GM12878 (cell line): ENCODE measurements at regions not wholly inside any gene's neighbourhood (a gene's known extent, or its start where the extent isn't known, plus 50 kb on each side); places are given as distances from the start of the nearest gene placed in this dataset.

ENCODE experiments used
- ATAC-seq: fragments of 200-7000 bp; cut with Tn5 transposase; 3 replicates; pipeline ENCODE4 v1.9.1; 2020; ENCODE audit warnings: mild to moderate bottlenecking, moderate library complexity
- BruUV-seq: library from RNA; stranded (reverse); fragments of 400-500 nt; replicated peaks from 2 replicates; lab custom pipeline; 2021; lab: Mats Ljungman, UMichigan
- CTCF ChIA-PET: fragments of 300-600 bp; sonication (Branson Sonifier 250); formaldehyde crosslinking; extraction: SDS; loops from one replicate; lab custom pipeline; 2021; ENCODE audit warnings: inconsistent platforms; lab: Yijun Ruan, JAX
- POLR2A ChIA-PET: fragments of 350-600 bp; formaldehyde crosslinking; extraction: SDS; loops from one replicate; lab custom pipeline; 2021; ENCODE audit warnings: inconsistent platforms; lab: Charles Lee
- RAD21 ChIA-PET: fragments of 300-600 bp; sonication (Branson Sonifier 250); formaldehyde crosslinking; loops from one replicate; lab custom pipeline; 2023; ENCODE audit warnings: antibody characterized with exemption; ENCODE audit not compliant: unreplicated experiment; lab: Charles Lee
- SMC1A ChIA-PET: fragments of 300-600 bp; sonication (Branson Sonifier 250); formaldehyde crosslinking; loops from one replicate; lab custom pipeline; 2023; ENCODE audit not compliant: unreplicated experiment, uncharacterized antibody; lab: Charles Lee
- DNase-seq: peaks from one replicate; pipeline ENCODE4 v3.0.0-alpha.2; 2011; ENCODE audit warnings: low read depth, low spot score
- FAIRE-seq: peaks from 3 replicates; lab custom pipeline; 2011; peaks lifted over from hg19 to GRCh38; lab: Jason Lieb, UNC
- H2AFZ ChIP-seq: 2 replicates; pipeline ENCODE4 v1.6.0; 2011; ENCODE audit warnings: low read depth, low read length, control low read depth; ENCODE audit not compliant: control insufficient read depth
- H3K27ac ChIP-seq: 2 replicates; pipeline ENCODE4 v1.5.1; 2011; ENCODE audit warnings: control low read depth; ENCODE audit not compliant: control insufficient read depth, insufficient read depth
- H3K27me3 ChIP-seq, 2 experiments: replicated peaks in 1 of 2; 2 replicates each; pipeline versions ENCODE4 v1.6.0 to v1.6.1; 2011; ENCODE audit warnings: low read length in 1 of 2; ENCODE audit not compliant: control insufficient read depth in 2 of 2, insufficient read depth in 2 of 2
- H3K36me3 ChIP-seq, 2 experiments: 2 replicates each; pipeline ENCODE4 v1.5.1; 2011; ENCODE audit warnings: low read length in 1 of 2; ENCODE audit not compliant: control insufficient read depth in 2 of 2, insufficient read depth in 2 of 2
- H3K4me1 ChIP-seq: 2 replicates; pipeline ENCODE4 v1.6.1; 2011; ENCODE audit warnings: mild to moderate bottlenecking, low read length, moderate library complexity, mixed read lengths; ENCODE audit not compliant: control insufficient read depth, insufficient read depth
- H3K4me2 ChIP-seq: 2 replicates; pipeline ENCODE4 v1.6.0; 2011; ENCODE audit warnings: control low read depth; ENCODE audit not compliant: control insufficient read depth, insufficient read depth
- H3K4me3 ChIP-seq: fragments of 200-600 bp; sonication (generic); 2 replicates; pipeline ENCODE4 v1.5.1; 2016
- H3K79me2 ChIP-seq: 2 replicates; pipeline ENCODE4 v1.6.0; 2011; ENCODE audit warnings: low read length; ENCODE audit not compliant: control insufficient read depth, insufficient read depth
- H3K9ac ChIP-seq: 2 replicates; pipeline ENCODE4 v1.8.0; 2011; ENCODE audit warnings: low read length, control low read depth, mixed read lengths; ENCODE audit not compliant: control insufficient read depth, insufficient read depth
- H3K9me3 ChIP-seq: replicated peaks from 3 replicates; pipeline ENCODE4 v1.5.1; 2011; ENCODE audit warnings: mild to moderate bottlenecking, low read length; ENCODE audit not compliant: control insufficient read depth, insufficient read depth
- H4K20me1 ChIP-seq: 2 replicates; pipeline ENCODE4 v1.6.0; 2011; ENCODE audit not compliant: control insufficient read depth, insufficient read depth
- EP300 ChIP-seq, 2 experiments: fragments of 150-350 bp in 1 of 2; IDR thresholded peaks; 2 replicates each; pipeline ENCODE4 v1.6.1; 2011 to 2012; ENCODE audit warnings: low read depth in 2 of 2, low read length in 2 of 2, borderline replicate concordance in 1 of 2, improper control_type of control experiment in 1 of 2, inconsistent platforms in 1 of 2; ENCODE audit not compliant: control insufficient read depth in 1 of 2
- HDAC2 ChIP-seq: fragments of 200-600 bp; sonication (generic); IDR thresholded peaks from 2 replicates; pipeline ENCODE4 v1.6.1; 2017
- PKNOX1 ChIP-seq: fragments of 450-650 bp; IDR thresholded peaks from 2 replicates; pipeline ENCODE4 v1.6.1; 2016; ENCODE audit warnings: mild to moderate bottlenecking
- WGBS: methylation state at CpG from one replicate; pipeline ENCODE4 v1.1.6; 2016; ENCODE audit warnings: low lambda C conversion rate; ENCODE audit not compliant: insufficient replicate concordance, insufficient coverage; ENCODE audit errors: missing lambda C conversion rate; 5-methylcytosine and 5-hydroxymethylcytosine counted together
- in situ Hi-C: fragments of 300-500 bp; cut with MboI; formaldehyde crosslinking; loops from 9 replicates; pipeline ENCODE4 v1.14.3; 2018; ENCODE audit warnings: mixed read lengths
- intact Hi-C: fragments of 100-400 bp; cut with micrococcal nuclease; formaldehyde crosslinking; loops from one replicate; pipeline ENCODE4 v1.14.2; 2022; ENCODE audit not compliant: unreplicated experiment
- TF ChIP-seq, protein P1 (sequence below): IDR thresholded peaks from 2 replicates; pipeline ENCODE4 v1.6.1; 2012; ENCODE audit warnings: low read depth, low read length, improper control_type of control experiment

GRCh38 chr1:116268211-116268610, 104.8 kb upstream of the ATP1A1 start:
- no peak for DNase-seq
- Histone ChIP-seq H4K20me1 (no peaks in the 10 kb centered on the region), H3K9me3 (no peaks in the 10 kb centered on the region), H2AFZ (no peak overlapping the region), H3K36me3 (no peaks in the 10 kb centered on the region), H3K4me3 (no peak overlapping the region), H3K9ac (no peak overlapping the region), H3K27me3 (no peaks in the 10 kb centered on the region), H3K4me1 (no peaks in the 10 kb centered on the region), H3K4me2 (no peak overlapping the region), H3K79me2 (no peaks in the 10 kb centered on the region), H3K27ac (no peak overlapping the region)
- in situ Hi-C loops (no loop called here), intact Hi-C loops (loop anchor here (2.0 kb wide), 1 partner anchor 21 kb away; no protein-coding TSS in a partner anchor)
- POLR2A ChIA-PET, result no interaction called here
- CTCF ChIA-PET, result no interaction called here
- SMC1A ChIA-PET, result interaction anchor here (0.8 kb wide), 1 partner anchor 217 kb away, joined by 3 read pairs; no protein-coding TSS in a partner anchor
- peak; percentile 52 for ATAC-seq
- FAIRE-seq, result no peak
- no peak for TF ChIP-seq HDAC2
- TF ChIP-seq PKNOX1, result no peak
- TF ChIP-seq EP300 (IDR thresholded peaks at IDR 0.05; ENCODE audit: borderline replicate concordance in 1 of 2, control insufficient read depth in 1 of 2, low read depth in 2 of 2, low read length in 2 of 2), result no peak
- TF ChIP-seq, protein P1, sequence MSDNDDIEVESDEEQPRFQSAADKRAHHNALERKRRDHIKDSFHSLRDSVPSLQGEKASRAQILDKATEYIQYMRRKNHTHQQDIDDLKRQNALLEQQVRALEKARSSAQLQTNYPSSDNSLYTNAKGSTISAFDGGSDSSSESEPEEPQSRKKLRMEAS, result no peak
- RAD21 ChIA-PET, result no interaction called here
- no TSS peak for BruUV-seq
- 0% methylated on average over 2 of the region's 2 CpGs for WGBS
